K562 (cell line): ENCODE measurements at regions not wholly inside any gene's neighbourhood (a gene's known extent, or its start where the extent isn't known, plus 50 kb on each side); places are given as distances from the start of the nearest gene placed in this dataset.

Experiments
- ATAC-seq: fragments of 200-7000 bp; cut with Tn5 transposase; 3 replicates; pipeline ENCODE4 v1.9.1; 2020; ENCODE audit warnings: moderate library complexity
- BruUV-seq: library from RNA; stranded (reverse); fragments of 400-500 nt; replicated peaks from 2 replicates; lab custom pipeline; 2021; lab: Mats Ljungman, UMichigan
- CTCF ChIA-PET: fragments of 300-600 bp; formaldehyde crosslinking; extraction: SDS; loops from one replicate; lab custom pipeline; 2021; ENCODE audit warnings: low intra/inter-chr PET ratio; lab: Yijun Ruan, JAX
- POLR2A ChIA-PET: fragments of 300-600, 350-650 bp; sonication (Branson Sonifier 250); formaldehyde crosslinking; extraction: SDS; loops from one replicate; lab custom pipeline; 2021; ENCODE audit warnings: antibody characterized with exemption, inconsistent platforms; lab: Yijun Ruan, JAX
- DNase-seq, 4 experiments: peaks; one replicate each; pipeline versions ENCODE4 v3.0.0 to v3.0.0-alpha.2; 2011 to 2018; ENCODE audit warnings: low spot score in 3 of 4, mixed read lengths in 3 of 4; ENCODE audit errors: extremely low read depth in 1 of 4
- FAIRE-seq: peaks from 2 replicates; lab custom pipeline; 2011; peaks lifted over from hg19 to GRCh38; lab: Jason Lieb, UNC
- H2AFZ ChIP-seq: 2 replicates; pipeline ENCODE4 v1.6.0; 2011; ENCODE audit warnings: low read depth, low read length, control low read depth, inconsistent platforms
- H3K27ac ChIP-seq: fragments of 200-600 bp; 3 replicates; pipeline ENCODE4 v1.8.0; 2011; ENCODE audit warnings: low read depth, mild to moderate bottlenecking, control low read depth, inconsistent platforms, low read length, moderate library complexity, mixed read lengths; ENCODE audit errors: extremely low read depth
- H3K27me3 ChIP-seq, 2 experiments: fragments of 300-600 bp in 1 of 2; 2 replicates in 1 of 2; 3 replicates in 1 of 2; pipeline versions ENCODE4 v1.6.0 to v1.8.0; 2011; ENCODE audit warnings: inconsistent platforms in 2 of 2, low read length in 2 of 2, mild to moderate bottlenecking in 1 of 2, mixed read lengths in 1 of 2, moderate library complexity in 1 of 2; ENCODE audit not compliant: control insufficient read depth in 2 of 2, insufficient read depth in 2 of 2
- H3K36me3 ChIP-seq: fragments of 300-600 bp; 3 replicates; pipeline ENCODE4 v1.8.0; 2011; ENCODE audit warnings: mild to moderate bottlenecking, low read length, inconsistent platforms; ENCODE audit not compliant: control insufficient read depth, insufficient read depth
- H3K4me1 ChIP-seq, 2 experiments: fragments of 200-600 bp in 1 of 2; replicated peaks in 1 of 2; 2 replicates in 1 of 2; 3 replicates in 1 of 2; pipeline versions ENCODE4 v1.5.1 to v1.8.0; 2011; ENCODE audit warnings: inconsistent platforms in 2 of 2, low read length in 2 of 2, mild to moderate bottlenecking in 1 of 2, mixed read lengths in 1 of 2, moderate library complexity in 1 of 2; ENCODE audit not compliant: control insufficient read depth in 2 of 2, insufficient read depth in 2 of 2
- H3K4me2 ChIP-seq: 2 replicates; pipeline ENCODE4 v1.6.1; 2011; ENCODE audit warnings: low read length, control low read depth, inconsistent platforms, mixed read lengths; ENCODE audit not compliant: insufficient read depth
- H3K4me3 ChIP-seq: fragments of 200-600 bp; sonication (generic), shearing (Covaris generic); 2 replicates; pipeline ENCODE4 v1.5.1; 2016; ENCODE audit warnings: control low read depth, inconsistent platforms
- H3K79me2 ChIP-seq: fragments of 200-600 bp; 3 replicates; pipeline ENCODE4 v1.8.0; 2011; ENCODE audit warnings: low read length, inconsistent platforms; ENCODE audit not compliant: control insufficient read depth, insufficient read depth
- H3K9ac ChIP-seq, 2 experiments: 2 replicates each; pipeline versions ENCODE4 v1.6.0 to v1.6.1; 2011; ENCODE audit warnings: low read depth in 2 of 2, low read length in 2 of 2, control low read depth in 1 of 2, inconsistent platforms in 1 of 2, mild to moderate bottlenecking in 1 of 2, mixed read lengths in 1 of 2; ENCODE audit not compliant: insufficient read depth in 1 of 2
- H3K9me1 ChIP-seq: one replicate; pipeline ENCODE4 v1.6.0; 2011; ENCODE audit warnings: inconsistent platforms, mild to moderate bottlenecking, low read length, moderate library complexity; ENCODE audit not compliant: control insufficient read depth, insufficient read depth
- H3K9me3 ChIP-seq: replicated peaks from 2 replicates; pipeline ENCODE4 v1.5.1; 2011; ENCODE audit warnings: low read depth, low read length, inconsistent platforms; ENCODE audit not compliant: control insufficient read depth, insufficient read depth
- H4K20me1 ChIP-seq: replicated peaks from 2 replicates; pipeline ENCODE4 v1.6.1; 2011; ENCODE audit warnings: low read length, inconsistent platforms, mixed read lengths; ENCODE audit not compliant: control insufficient read depth, insufficient read depth
- AFF1 ChIP-seq, 2 experiments: fragments of 450-650 bp; IDR thresholded peaks; 2 replicates each; pipeline ENCODE4 v1.6.1; 2018; ENCODE audit warnings: mild to moderate bottlenecking in 2 of 2, low read depth in 1 of 2; ENCODE audit not compliant: partially characterized antibody in 2 of 2
- ARID2 ChIP-seq: fragments of 450-650 bp; IDR thresholded peaks from 2 replicates; pipeline ENCODE4 v1.6.1; 2017; ENCODE audit warnings: antibody characterized with exemption, mild to moderate bottlenecking
- EWSR1 ChIP-seq: fragments of 450-650 bp; IDR thresholded peaks from 2 replicates; pipeline ENCODE4 v1.6.1; 2018; ENCODE audit warnings: borderline replicate concordance, mild to moderate bottlenecking, low read depth, moderate library complexity; ENCODE audit not compliant: partially characterized antibody
- HES1 ChIP-seq: fragments of 450-650 bp; IDR thresholded peaks from 2 replicates; pipeline ENCODE4 v1.6.1; 2016; ENCODE audit warnings: low read depth, mild to moderate bottlenecking, moderate library complexity
- KAT8 ChIP-seq: fragments of 450-650 bp; IDR thresholded peaks from 2 replicates; pipeline ENCODE4 v1.6.1; 2016; ENCODE audit warnings: low read depth, mild to moderate bottlenecking
- MAX ChIP-seq: sonication (generic); formaldehyde crosslinking; IDR thresholded peaks from 2 replicates; pipeline ENCODE4 v1.9.0; 2022; ENCODE audit warnings: mild to moderate bottlenecking, missing genetic modification reagents
- PHB2 ChIP-seq: fragments of 450-650 bp; IDR thresholded peaks from 2 replicates; pipeline ENCODE4 v1.6.1; 2017; ENCODE audit warnings: low read depth
- RBM39 ChIP-seq: fragments of 200-400 bp; formaldehyde crosslinking; optimal IDR thresholded peaks from 2 replicates; pipeline ENCODE3; 2018; ENCODE audit warnings: low read depth, low read length
- RUNX1 ChIP-seq: sonication (generic); IDR thresholded peaks from 2 replicates; pipeline ENCODE4 v1.6.1; 2016; ENCODE audit warnings: antibody characterized with exemption, low read depth
- SETDB1 ChIP-seq: IDR thresholded peaks from one replicate; pipeline ENCODE4 v1.6.1; 2012; ENCODE audit warnings: low read length, control low read depth, inconsistent platforms
- SIRT6 ChIP-seq: IDR thresholded peaks from one replicate; pipeline ENCODE4 v1.6.1; 2012; ENCODE audit warnings: low read depth, mild to moderate bottlenecking, control low read depth, inconsistent platforms, low read length, moderate library complexity
- SREBF1 ChIP-seq: fragments of 150-350 bp; IDR thresholded peaks from 2 replicates; pipeline ENCODE4 v1.6.1; 2014; ENCODE audit warnings: antibody characterized with exemption, low read depth, low read length, borderline replicate concordance
- SRSF9 ChIP-seq: fragments of 200-400 bp; formaldehyde crosslinking; IDR thresholded peaks from 2 replicates; pipeline ENCODE4 v1.6.1; 2017; ENCODE audit warnings: low read depth, low read length, borderline replicate concordance
- STAT5A ChIP-seq: IDR thresholded peaks from 2 replicates; pipeline ENCODE4 v1.6.1; 2012; ENCODE audit warnings: low read length, inconsistent platforms, borderline replicate concordance
- ZNF609 ChIP-seq: sonication (generic); formaldehyde crosslinking; IDR thresholded peaks from 2 replicates; pipeline ENCODE4 v1.8.1; 2023; ENCODE audit warnings: missing genetic modification reagents, mild to moderate bottlenecking, borderline replicate concordance
- WGBS: fragments of 100-300 bp; shearing (Covaris generic); methylation state at CpG from one replicate; pipeline ENCODE4 v1.1.6; 2016; ENCODE audit warnings: low coverage, mixed read lengths; ENCODE audit not compliant: insufficient coverage; ENCODE audit errors: missing lambda C conversion rate; 5-methylcytosine and 5-hydroxymethylcytosine counted together
- in situ Hi-C: fragments of 300-500 bp; cut with MboI; formaldehyde crosslinking; loops from 4 replicates; pipeline ENCODE4 v1.15.0; 2018; ENCODE audit warnings: inconsistent platforms, mixed read lengths
- intact Hi-C: fragments of 100-400 bp; cut with micrococcal nuclease; formaldehyde crosslinking; loops from 2 replicates; pipeline ENCODE4 v1.14.2; 2022

- ChIA-PET POLR2A (no interaction called here), CTCF (no interaction called here)
- Histone ChIP-seq H2AFZ (no peak overlapping the region), H3K36me3 (no peaks in the 10 kb centered on the region), H3K27me3 (no peaks in the 10 kb centered on the region), H3K4me2 (no peak overlapping the region), H4K20me1 (no peaks in the 10 kb centered on the region), H3K9me3 (no peaks in the 10 kb centered on the region), H3K4me3 (no peak overlapping the region), H3K27ac (no peak overlapping the region), H3K9me1 (no peaks in the 10 kb centered on the region), H3K4me1 (no peaks in the 10 kb centered on the region), H3K9ac (no peak overlapping the region), H3K79me2 (no peaks in the 10 kb centered on the region)
- intact Hi-C loops (no loop called here), in situ Hi-C loops (no loop called here)
- no peak for FAIRE-seq
- no peak for DNase-seq
- 0% methylated on average over 8 of the region's 8 CpGs for WGBS
- no TSS peak for BruUV-seq
- no peak for ATAC-seq
- TF ChIP-seq SETDB1 (no peak), AFF1 (IDR thresholded peaks at IDR 0.05; ENCODE audit: low read depth in 1 of 2, partially characterized antibody in 2 of 2) (no peak), ZNF609 (CRISPR knock-in tag) (no peak), HES1 (no peak), STAT5A (no peak), MAX (CRISPR knock-in tag) (no peak), RBM39 (no peak), RUNX1 (no peak), SRSF9 (no peak), PHB2 (no peak), EWSR1 (no peak), KAT8 (no peak), SREBF1 (no peak), ARID2 (no peak), SIRT6 (no peak)
These were observed 324.3 kb upstream of the PCDH10 start for GRCh38 chr4:132824761-132825160.
